Mucosa of descending colon (tissue), 3 donors: ENCODE measurements at regions not wholly inside any gene's neighbourhood (a gene's known extent, or its start where the extent isn't known, plus 50 kb on each side); places are given as distances from the start of the nearest gene placed in this dataset.

Source experiments
- ATAC-seq: fragments of 200-7000 bp; cut with Tn5 transposase; one replicate; pipeline ENCODE4 v1.9.1; 2020; ENCODE audit warnings: mild to moderate bottlenecking, moderate library complexity
- DNase-seq, 3 donors: peaks; one replicate each; pipeline ENCODE4 v3.0.0-alpha.2; 2020
- H3K36me3 ChIP-seq: fragments of 200-600 bp; one replicate; pipeline ENCODE4 v1.8.0; 2021; ENCODE audit warnings: low read depth, mild to moderate bottlenecking
- H3K4me1 ChIP-seq: fragments of 200-600 bp; one replicate; pipeline ENCODE4 v1.8.0; 2021; ENCODE audit warnings: low read depth, mild to moderate bottlenecking
- H3K4me3 ChIP-seq: fragments of 200-600 bp; one replicate; pipeline ENCODE4 v1.8.0; 2021; ENCODE audit warnings: mild to moderate bottlenecking
- H3K9me3 ChIP-seq: fragments of 200-600 bp; one replicate; pipeline ENCODE4 v1.8.0; 2021; ENCODE audit warnings: mild to moderate bottlenecking
- CTCF ChIP-seq: fragments of 200-600 bp; IDR thresholded peaks from one replicate; pipeline ENCODE4 v1.8.0; 2022; ENCODE audit warnings: antibody characterized with exemption, mild to moderate bottlenecking
- intact Hi-C, 2 donors: fragments of 100-400 bp; cut with DNase I in 1 of 2; cut with micrococcal nuclease in 1 of 2; formaldehyde crosslinking; loops; one replicate each; pipeline versions ENCODE4 v1.11.0 to v1.11.1; 2022; cut with DNase I, micrococcal nuclease
- donor health status: DM: no; HTN: no; CAD: no; lungs with moderate emphysema.
- donor health status: DM: no; HTN: no; CAD: no.
- donor health status: DM: no; HTN: yes; CAD: no.

- no peak for ATAC-seq
Measured at GRCh38 chr3:162262129-162262528, 765.5 kb downstream of the OTOL1 start.

GRCh38 chr3:162263596-162263995 is 767.0 kb downstream of the OTOL1 start:
- ATAC-seq (no peak), DNase-seq (no peak)
- Histone ChIP-seq H3K9me3 (no peaks in the 10 kb centered on the region), H3K4me1 (no peaks in the 10 kb centered on the region), H3K36me3 (no peaks in the 10 kb centered on the region), H3K4me3 (no peak overlapping the region)
- TF ChIP-seq CTCF = no peak
- intact Hi-C loops = no loop called here

More at GRCh38 chr3:162262129-162262528, 765.5 kb downstream of the OTOL1 start:
- Histone ChIP-seq H3K4me1 (no peaks in the 10 kb centered on the region), H3K4me3 (no peak overlapping the region), H3K9me3 (peaks cover 2% of the 10 kb centered on the region), H3K36me3 (no peaks in the 10 kb centered on the region)
- intact Hi-C loops = no loop called here
- TF ChIP-seq CTCF = no peak
- no peak for DNase-seq

- ATAC-seq (no peak), DNase-seq (no peak)
- no peaks in the 10 kb centered on the region for H3K4me1 ChIP-seq
- no peak overlapping the region for H3K4me3 ChIP-seq
- H3K36me3 ChIP-seq = no peaks in the 10 kb centered on the region
- TF ChIP-seq CTCF = no peak
- intact Hi-C loops = no loop called here
- H3K9me3 ChIP-seq = no peaks in the 10 kb centered on the region
Measured at GRCh38 chr3:162269636-162270458, 773.2 kb downstream of the OTOL1 start.

- ATAC-seq (no peak), DNase-seq (no peak)
- no peak for TF ChIP-seq CTCF
- H3K4me1 ChIP-seq = no peaks in the 10 kb centered on the region
- intact Hi-C loops = no loop called here
- H3K9me3 ChIP-seq = no peaks in the 10 kb centered on the region
- H3K4me3 ChIP-seq = no peak overlapping the region
- H3K36me3 ChIP-seq = no peaks in the 10 kb centered on the region
Measured at GRCh38 chr3:162274070-162274469, 777.5 kb downstream of the OTOL1 start.

GRCh38 chr3:162278834-162279233 is 782.2 kb downstream of the OTOL1 start:
- DNase-seq (no peak), ATAC-seq (no peak)
- intact Hi-C loops = no loop called here
- no peak overlapping the region for H3K4me3 ChIP-seq
- no peaks in the 10 kb centered on the region for H3K4me1 ChIP-seq
- no peak for TF ChIP-seq CTCF
- H3K36me3 ChIP-seq = no peaks in the 10 kb centered on the region
- peaks cover 14% of the 10 kb centered on the region for H3K9me3 ChIP-seq
